ENCODE measurements at regions not wholly inside any gene's neighbourhood (a gene's known extent, or its start where the extent isn't known, plus 50 kb on each side); places are given as distances from the start of the nearest gene placed in this dataset.

- TF ChIP-seq CTCF (IDR thresholded peaks at IDR 0.05; ENCODE audit: low read depth, low read length) = no peak
- no peak for TF ChIP-seq EZH2phosphoT487 (IDR thresholded peaks at IDR 0.05; ENCODE audit: low read depth)
These were observed 517.0 kb downstream of the KIF2B start for GRCh38 chr17:54339731-54340130.

Measured in OCI-LY3 (cell line).